GM12872 (cell line): ENCODE measurements at regions not wholly inside any gene's neighbourhood (a gene's known extent, or its start where the extent isn't known, plus 50 kb on each side); places are given as distances from the start of the nearest gene placed in this dataset.

ENCODE experiments used
- TF ChIP-seq, protein P1 (sequence below): IDR thresholded peaks from 3 replicates; pipeline ENCODE4 v1.5.1; 2011; ENCODE audit warnings: low read depth, mild to moderate bottlenecking, low read length, moderate library complexity; ENCODE audit not compliant: insufficient read depth

DNA sequence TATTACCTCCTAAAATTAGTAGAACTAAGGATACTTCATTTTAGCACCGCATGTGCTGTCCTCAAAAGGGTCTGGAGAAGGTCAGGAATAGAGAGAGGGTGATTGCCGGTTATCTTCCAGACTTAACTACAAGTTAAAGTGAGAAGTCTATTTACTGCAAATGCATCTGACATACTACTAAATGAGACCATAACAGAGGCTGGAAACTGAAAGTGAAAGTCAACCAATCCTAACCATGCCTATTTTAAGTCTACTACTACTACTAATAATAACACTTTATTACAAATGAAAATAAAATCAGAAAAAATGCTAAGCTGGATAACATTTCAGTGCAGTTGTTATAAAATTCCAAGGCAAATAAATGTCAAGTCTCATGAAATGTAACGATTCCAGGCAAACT lies 244.7 kb downstream of the KIF20B start:
- TF ChIP-seq, protein P1, sequence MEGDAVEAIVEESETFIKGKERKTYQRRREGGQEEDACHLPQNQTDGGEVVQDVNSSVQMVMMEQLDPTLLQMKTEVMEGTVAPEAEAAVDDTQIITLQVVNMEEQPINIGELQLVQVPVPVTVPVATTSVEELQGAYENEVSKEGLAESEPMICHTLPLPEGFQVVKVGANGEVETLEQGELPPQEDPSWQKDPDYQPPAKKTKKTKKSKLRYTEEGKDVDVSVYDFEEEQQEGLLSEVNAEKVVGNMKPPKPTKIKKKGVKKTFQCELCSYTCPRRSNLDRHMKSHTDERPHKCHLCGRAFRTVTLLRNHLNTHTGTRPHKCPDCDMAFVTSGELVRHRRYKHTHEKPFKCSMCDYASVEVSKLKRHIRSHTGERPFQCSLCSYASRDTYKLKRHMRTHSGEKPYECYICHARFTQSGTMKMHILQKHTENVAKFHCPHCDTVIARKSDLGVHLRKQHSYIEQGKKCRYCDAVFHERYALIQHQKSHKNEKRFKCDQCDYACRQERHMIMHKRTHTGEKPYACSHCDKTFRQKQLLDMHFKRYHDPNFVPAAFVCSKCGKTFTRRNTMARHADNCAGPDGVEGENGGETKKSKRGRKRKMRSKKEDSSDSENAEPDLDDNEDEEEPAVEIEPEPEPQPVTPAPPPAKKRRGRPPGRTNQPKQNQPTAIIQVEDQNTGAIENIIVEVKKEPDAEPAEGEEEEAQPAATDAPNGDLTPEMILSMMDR: no peak

DNA sequence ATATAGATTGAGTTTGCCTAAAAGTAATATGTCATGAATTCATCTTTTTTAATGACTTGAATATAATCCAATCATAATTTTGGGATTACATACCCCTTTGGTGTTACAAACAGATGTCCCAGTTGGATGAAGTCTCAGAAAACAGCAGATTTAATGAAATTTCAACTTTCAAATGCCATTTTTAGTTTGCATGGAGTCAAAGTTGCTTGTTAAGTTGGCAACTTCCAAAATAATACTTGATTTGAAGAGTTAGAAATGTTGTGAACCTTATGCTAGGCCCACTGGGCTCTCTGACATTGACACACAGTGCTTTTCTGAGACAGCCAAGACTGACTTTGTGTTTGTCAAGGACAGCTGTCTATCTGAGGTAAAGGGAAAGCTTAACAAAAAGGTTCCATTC lies 248.1 kb downstream of the KIF20B start:
- TF ChIP-seq, protein P1: no peak

DNA sequence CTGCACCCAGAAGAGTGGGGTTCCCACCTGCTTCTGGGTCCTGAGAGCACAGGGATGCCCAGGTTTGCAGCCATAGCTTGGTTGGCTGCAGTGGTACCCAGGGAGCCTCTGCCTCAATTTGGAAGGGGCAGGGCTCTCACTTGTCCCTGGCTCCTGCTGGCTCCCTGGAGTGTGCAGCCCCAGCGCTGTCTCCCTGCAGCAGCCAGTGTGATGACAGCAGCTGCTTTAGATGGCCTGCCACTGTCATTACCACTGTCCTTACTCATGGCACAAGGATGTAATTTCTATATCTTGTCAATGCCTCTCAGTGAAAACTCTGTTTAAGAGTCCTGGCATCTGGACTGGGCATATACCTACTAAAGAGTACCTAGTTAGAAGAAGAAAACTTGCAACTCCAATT lies 250.9 kb downstream of the KIF20B start:
- TF ChIP-seq, protein P1: no peak

DNA sequence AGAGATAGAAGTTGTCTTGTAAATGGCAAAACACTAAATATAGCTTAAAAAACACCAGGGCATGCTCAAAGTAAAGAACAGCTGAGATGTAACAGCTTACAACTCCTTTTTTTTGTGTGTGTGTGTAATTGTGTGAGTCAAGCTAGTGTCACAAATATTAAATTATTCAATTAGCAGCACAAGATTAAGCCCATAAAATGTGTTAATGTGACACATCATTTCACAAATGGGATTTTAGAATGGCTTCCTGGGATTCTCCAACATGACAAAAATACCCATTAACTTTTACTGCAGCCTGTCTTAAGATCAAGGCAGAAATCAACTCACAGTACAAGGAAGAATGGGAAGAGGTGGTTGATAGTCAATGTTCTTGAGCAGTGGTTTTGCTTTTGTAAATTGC lies 251.4 kb downstream of the KIF20B start:
- TF ChIP-seq, protein P1: no peak

DNA sequence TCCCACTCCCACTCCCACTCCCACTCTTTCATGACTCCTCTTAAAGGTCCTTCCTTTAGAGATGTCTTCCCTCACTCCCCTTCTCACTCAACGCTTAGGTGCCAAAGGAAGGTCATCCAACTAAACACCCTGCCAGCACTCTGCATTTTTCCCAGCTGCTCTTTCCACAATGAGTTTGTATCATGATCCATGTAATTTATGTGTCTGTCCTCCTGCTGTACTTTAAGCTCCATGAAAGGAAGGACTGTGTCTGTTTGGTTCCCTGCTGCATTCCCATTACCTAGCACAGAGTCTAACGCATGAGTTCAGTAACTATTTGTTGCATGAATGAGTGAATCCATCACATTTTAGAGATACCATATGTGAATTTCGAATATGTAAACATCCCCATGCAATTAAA lies 252.7 kb downstream of the KIF20B start:
- TF ChIP-seq, protein P1: no peak

DNA sequence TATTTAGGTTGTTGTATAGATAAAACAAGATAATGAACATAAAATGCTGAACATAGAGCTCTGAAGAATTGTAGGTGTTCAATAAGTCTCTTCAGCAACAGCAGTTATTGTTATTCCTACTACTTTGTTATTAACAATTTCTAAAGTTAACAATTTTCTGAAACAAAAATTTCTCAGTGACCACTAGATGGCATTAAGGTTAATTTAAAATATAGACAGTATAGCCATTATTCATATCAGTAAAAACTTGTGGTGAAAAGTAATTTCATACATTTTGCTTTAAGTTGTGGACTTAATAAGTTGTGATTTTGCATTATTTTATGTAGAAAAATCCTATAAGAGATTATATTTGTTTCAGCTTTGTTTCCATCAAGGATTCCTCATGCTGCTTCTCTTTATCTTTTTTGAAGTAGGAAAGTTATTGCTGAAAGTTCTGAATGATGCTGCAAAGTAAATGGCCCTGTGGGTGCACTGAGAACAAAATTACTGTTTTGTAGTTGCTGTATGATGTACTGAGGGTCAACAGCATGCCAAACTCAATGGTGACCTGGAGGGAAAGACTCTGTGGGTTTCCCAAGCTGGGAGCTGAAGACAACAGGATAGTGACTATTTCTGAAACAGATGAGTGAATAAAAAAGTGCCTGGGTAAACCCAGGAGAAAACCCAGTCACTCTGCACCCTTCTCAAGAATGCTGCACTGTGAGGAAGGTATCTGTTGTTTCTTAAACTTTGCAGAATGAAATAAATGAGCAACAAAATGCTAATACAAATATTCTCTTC lies 253.6 kb downstream of the KIF20B start:
- TF ChIP-seq, protein P1: 0 out of 3 replicates have a peak, but pooled peaks have one; percentile 20

DNA sequence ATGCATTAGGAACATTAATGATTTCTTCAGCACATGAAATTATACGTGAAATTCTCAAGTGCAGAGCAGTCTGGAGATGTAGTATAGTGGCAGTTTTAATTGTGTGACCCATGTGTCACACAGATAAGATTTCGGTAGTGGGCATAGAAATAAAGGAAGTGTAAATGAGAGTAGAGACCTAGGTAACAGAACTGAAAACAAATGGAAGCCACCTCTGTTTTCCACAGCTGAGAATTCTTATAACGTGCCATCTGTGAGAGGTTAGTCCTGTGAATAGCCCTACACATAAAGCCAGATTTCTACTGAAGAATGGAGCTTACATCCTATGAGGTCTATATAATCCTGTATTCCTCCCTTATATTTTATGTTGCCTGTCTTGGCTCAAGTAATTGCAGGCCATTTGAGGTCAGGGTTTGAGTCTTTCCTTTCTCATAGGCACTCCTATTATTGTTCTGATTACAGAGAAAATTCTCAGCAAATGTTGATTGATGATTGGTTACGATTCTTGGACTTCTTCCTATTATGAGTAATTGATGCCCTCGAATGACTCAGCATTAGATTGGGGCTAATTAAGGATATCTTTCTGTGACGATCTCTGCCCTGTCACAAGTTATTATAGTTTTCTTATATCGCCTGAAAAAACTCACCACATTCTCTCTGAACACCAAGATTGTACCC lies 258.2 kb downstream of the KIF20B start:
- TF ChIP-seq, protein P1: no peak
